Sigmoid colon (tissue), 4 donors: ENCODE measurements at regions not wholly inside any gene's neighbourhood (a gene's known extent, or its start where the extent isn't known, plus 50 kb on each side); places are given as distances from the start of the nearest gene placed in this dataset.

Experiments used
- POLR2A ChIP-seq, 2 donors: fragments of 450-650 bp; IDR thresholded peaks; one replicate each; pipeline ENCODE4 v1.6.1; 2016; ENCODE audit warnings: antibody characterized with exemption in 2 of 2, mild to moderate bottlenecking in 2 of 2, moderate library complexity in 2 of 2
- POLR2AphosphoS5 ChIP-seq, 4 donors: sonication (generic); formaldehyde crosslinking; IDR thresholded peaks; one replicate each; pipeline ENCODE4 v1.6.1; 2017; ENCODE audit warnings: antibody characterized with exemption in 4 of 4
- TF ChIP-seq, protein P1 (sequence below), 4 experiments: fragments of 450-650 bp in 3 of 4; fragments of 200-600 bp in 1 of 4; IDR thresholded peaks; one replicate each; pipeline ENCODE4 v1.5.1; 2016 to 2019; ENCODE audit warnings: antibody characterized with exemption in 4 of 4, mild to moderate bottlenecking in 3 of 4, moderate library complexity in 2 of 4

DNA sequence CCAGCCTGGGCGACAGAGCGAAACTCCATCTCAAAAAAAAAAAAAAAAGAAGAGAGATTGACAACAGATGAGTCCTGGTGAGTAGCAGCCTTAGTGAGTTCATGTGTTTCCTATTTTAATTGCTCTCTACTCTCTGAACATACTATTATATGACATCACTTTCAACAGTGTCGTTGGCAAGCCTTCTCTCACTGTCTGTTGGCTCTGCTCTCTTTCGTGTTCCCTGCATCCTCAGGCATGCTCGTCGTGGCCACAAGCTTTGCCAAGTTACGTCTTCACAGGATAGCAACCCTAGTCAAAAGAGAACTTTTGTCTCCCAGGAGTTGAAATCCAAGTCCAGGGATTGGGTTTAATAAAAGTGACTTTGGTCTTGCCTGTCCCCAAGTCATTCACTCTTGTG is 117.1 kb upstream of the EGFL6 start:
- TF ChIP-seq, protein P1, sequence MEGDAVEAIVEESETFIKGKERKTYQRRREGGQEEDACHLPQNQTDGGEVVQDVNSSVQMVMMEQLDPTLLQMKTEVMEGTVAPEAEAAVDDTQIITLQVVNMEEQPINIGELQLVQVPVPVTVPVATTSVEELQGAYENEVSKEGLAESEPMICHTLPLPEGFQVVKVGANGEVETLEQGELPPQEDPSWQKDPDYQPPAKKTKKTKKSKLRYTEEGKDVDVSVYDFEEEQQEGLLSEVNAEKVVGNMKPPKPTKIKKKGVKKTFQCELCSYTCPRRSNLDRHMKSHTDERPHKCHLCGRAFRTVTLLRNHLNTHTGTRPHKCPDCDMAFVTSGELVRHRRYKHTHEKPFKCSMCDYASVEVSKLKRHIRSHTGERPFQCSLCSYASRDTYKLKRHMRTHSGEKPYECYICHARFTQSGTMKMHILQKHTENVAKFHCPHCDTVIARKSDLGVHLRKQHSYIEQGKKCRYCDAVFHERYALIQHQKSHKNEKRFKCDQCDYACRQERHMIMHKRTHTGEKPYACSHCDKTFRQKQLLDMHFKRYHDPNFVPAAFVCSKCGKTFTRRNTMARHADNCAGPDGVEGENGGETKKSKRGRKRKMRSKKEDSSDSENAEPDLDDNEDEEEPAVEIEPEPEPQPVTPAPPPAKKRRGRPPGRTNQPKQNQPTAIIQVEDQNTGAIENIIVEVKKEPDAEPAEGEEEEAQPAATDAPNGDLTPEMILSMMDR (IDR thresholded peaks at IDR 0.05), result no peak
- TF ChIP-seq POLR2A (IDR thresholded peaks at IDR 0.05) (no peak), POLR2AphosphoS5 (IDR thresholded peaks at IDR 0.05) (no peak)
